AG08395 (cell line): ENCODE measurements at regions not wholly inside any gene's neighbourhood (a gene's known extent, or its start where the extent isn't known, plus 50 kb on each side); places are given as distances from the start of the nearest gene placed in this dataset.

Experiments
- DNase-seq: peaks from one replicate; pipeline ENCODE4 v3.0.0; 2012; ENCODE audit warnings: mixed read lengths, low spot score

GRCh38 chr7:131610007-131610406 is 53.6 kb upstream of the PODXL start:
- no peak for DNase-seq

DNA sequence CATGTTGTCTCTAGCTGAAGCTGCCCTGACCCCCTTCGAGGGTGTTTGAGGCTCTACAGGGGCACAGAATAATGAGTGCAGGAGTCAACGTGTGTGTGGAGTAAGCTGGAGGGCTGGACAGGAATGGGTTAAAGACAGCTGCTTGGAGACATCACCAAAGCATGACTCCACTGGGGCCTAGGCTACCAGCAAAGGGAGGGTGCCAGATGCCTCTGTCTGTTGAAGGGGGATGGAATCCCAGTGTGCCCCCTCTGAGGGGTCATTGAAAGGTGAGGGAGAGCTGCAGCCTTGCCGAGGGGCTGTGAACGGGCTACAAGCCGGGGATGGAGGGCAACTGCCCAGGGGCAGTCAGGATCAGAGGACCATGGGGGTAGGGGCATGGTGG is 51.7 kb upstream of the PODXL start:
- DNase-seq = no peak

DNA sequence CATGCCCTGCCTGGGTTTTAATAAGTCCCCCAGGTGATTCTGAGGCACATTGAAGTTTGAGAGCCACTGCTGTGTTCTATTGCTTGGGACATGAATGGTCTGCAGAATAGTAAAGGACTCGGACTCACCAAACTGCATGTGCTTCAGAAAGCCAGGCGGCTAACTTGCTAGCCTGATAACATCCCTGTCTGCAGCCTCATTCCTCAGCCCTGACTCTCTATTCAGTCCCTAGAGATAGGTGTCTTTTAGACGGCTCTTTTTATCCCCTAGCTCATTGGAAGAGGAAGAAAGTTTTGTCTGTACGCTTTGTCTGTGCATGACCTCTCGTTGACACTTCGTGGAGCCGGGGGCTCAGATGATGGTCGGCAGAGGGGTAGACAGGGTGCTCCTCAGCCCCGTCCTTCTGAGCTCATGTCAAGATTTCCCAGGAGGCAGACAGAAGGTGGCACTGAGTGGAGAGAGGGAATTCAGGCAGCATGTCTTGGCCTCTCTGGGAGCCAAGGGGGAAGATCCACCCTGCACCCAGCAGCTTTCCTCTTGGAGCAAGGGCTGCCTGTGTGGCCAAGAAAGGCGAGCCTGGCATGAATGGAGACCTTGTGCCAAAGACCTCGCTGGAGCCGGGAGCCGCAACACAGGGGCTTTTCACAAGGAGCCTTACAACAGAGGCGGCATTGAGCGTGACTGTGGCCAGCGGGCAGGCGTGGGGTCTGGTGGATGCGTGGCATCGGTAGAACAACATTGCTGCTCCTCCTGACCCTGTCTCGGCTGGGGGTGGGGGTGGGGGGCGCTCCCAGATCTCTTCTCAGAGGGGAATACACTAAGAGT is 51.1 kb upstream of the PODXL start:
- no peak for DNase-seq

GRCh38 chr7:131606346-131607290 is 50.2 kb upstream of the PODXL start:
- DNase-seq = no peak
